ACC112 (cell line): ENCODE measurements at regions not wholly inside any gene's neighbourhood (a gene's known extent, or its start where the extent isn't known, plus 50 kb on each side); places are given as distances from the start of the nearest gene placed in this dataset.

Source experiments
- H2AFZ ChIP-seq: fragments of 200-600 bp; sonication (generic); one replicate; pipeline ENCODE4 v1.6.0; 2017; ENCODE audit warnings: antibody characterized with exemption, low read length; ENCODE audit not compliant: unreplicated experiment
- H3K27ac ChIP-seq: fragments of 200-600 bp; sonication (generic); 2 replicates; pipeline ENCODE4 v1.5.1; 2014; ENCODE audit warnings: low read depth, mild to moderate bottlenecking, antibody characterized with exemption, low read length, moderate library complexity
- H3K27me3 ChIP-seq: fragments of 200-600 bp; sonication (generic); 2 replicates; pipeline ENCODE4 v1.6.1; 2014; ENCODE audit warnings: mild to moderate bottlenecking, antibody characterized with exemption, low read length, moderate library complexity, mixed read lengths; ENCODE audit not compliant: insufficient read depth
- H3K36me3 ChIP-seq: fragments of 200-600 bp; sonication (generic); 2 replicates; pipeline ENCODE4 v1.6.1; 2016; ENCODE audit warnings: mild to moderate bottlenecking, antibody characterized with exemption, low read length, moderate library complexity, mixed read lengths; ENCODE audit not compliant: insufficient read depth
- H3K4me1 ChIP-seq: fragments of 200-600 bp; sonication (generic); one replicate; pipeline ENCODE4 v1.6.1; 2016; ENCODE audit warnings: low read length, mixed read lengths; ENCODE audit not compliant: insufficient read depth, unreplicated experiment, control insufficient read depth
- H3K4me3 ChIP-seq: fragments of 200-600 bp; sonication (generic); 2 replicates; pipeline ENCODE4 v1.5.1; 2014; ENCODE audit warnings: mild to moderate bottlenecking, low read depth, low read length
- H3K79me2 ChIP-seq: fragments of 200-600 bp; sonication (generic); one replicate; pipeline ENCODE4 v1.6.0; 2016; ENCODE audit warnings: low read length; ENCODE audit not compliant: control insufficient read depth, unreplicated experiment, insufficient read depth

GRCh38 chr7:131186816-131187215, 140.9 kb upstream of the MKLN1 start:
- no peak overlapping the region for H2AFZ ChIP-seq
- no peaks in the 10 kb centered on the region for H3K27me3 ChIP-seq
- no peaks in the 10 kb centered on the region for H3K36me3 ChIP-seq
- H3K79me2 ChIP-seq, result no peaks in the 10 kb centered on the region
- peaks cover 50% of the 10 kb centered on the region for H3K4me1 ChIP-seq
- no peak overlapping the region for H3K4me3 ChIP-seq
- 0 out of 2 replicates have a peak overlapping the region, but pooled peaks have one; percentile 95 for H3K27ac ChIP-seq

GRCh38 chr7:131188367-131189339, 139.0 kb upstream of the MKLN1 start:
- Histone ChIP-seq H3K79me2 (no peaks in the 10 kb centered on the region), H2AFZ (peak overlapping the region; percentile 33), H3K36me3 (no peaks in the 10 kb centered on the region), H3K4me3 (peak overlapping the region; percentile 25; the same call in 1 of the 2 replicates), H3K27ac (peak overlapping the region; percentile 95), H3K27me3 (no peaks in the 10 kb centered on the region), H3K4me1 (peaks cover 48% of the 10 kb centered on the region)

- Histone ChIP-seq H2AFZ (no peak overlapping the region), H3K27me3 (no peaks in the 10 kb centered on the region), H3K79me2 (no peaks in the 10 kb centered on the region), H3K4me1 (peaks cover 53% of the 10 kb centered on the region), H3K4me3 (no peak overlapping the region), H3K36me3 (no peaks in the 10 kb centered on the region), H3K27ac (peak overlapping the region; percentile 95)
These were observed 138.2 kb upstream of the MKLN1 start for GRCh38 chr7:131189488-131189887.

GRCh38 chr7:131190146-131190545, 137.5 kb upstream of the MKLN1 start:
- H2AFZ ChIP-seq, result no peak overlapping the region
- no peaks in the 10 kb centered on the region for H3K79me2 ChIP-seq
- peaks cover 53% of the 10 kb centered on the region for H3K4me1 ChIP-seq
- no peaks in the 10 kb centered on the region for H3K27me3 ChIP-seq
- no peak overlapping the region for H3K4me3 ChIP-seq
- no peaks in the 10 kb centered on the region for H3K36me3 ChIP-seq
- H3K27ac ChIP-seq, result no peak overlapping the region

DNA sequence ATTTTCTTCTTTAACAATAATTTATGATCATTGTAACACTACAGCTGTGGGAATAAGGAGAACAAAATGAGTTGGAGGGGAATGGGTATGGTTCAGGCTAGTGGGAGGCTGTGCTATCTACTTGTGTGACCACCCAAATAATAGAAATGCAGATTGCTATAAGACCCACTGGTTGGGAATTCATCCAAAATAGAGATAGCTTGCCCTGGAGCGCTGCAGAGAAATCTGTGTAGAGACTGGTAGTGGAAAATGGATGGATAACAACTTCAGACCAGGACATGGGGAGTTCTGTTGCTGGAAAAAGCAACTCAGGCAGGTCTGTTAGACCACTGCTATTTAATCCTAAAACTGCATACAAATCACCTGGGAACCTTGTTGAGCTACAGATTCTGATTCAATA, 137.1 kb upstream of the MKLN1 start:
- no peaks in the 10 kb centered on the region for H3K79me2 ChIP-seq
- H3K4me1 ChIP-seq, result peaks cover 53% of the 10 kb centered on the region
- no peaks in the 10 kb centered on the region for H3K27me3 ChIP-seq
- no peak overlapping the region for H3K27ac ChIP-seq
- no peaks in the 10 kb centered on the region for H3K36me3 ChIP-seq
- no peak overlapping the region for H2AFZ ChIP-seq
- no peak overlapping the region for H3K4me3 ChIP-seq

DNA sequence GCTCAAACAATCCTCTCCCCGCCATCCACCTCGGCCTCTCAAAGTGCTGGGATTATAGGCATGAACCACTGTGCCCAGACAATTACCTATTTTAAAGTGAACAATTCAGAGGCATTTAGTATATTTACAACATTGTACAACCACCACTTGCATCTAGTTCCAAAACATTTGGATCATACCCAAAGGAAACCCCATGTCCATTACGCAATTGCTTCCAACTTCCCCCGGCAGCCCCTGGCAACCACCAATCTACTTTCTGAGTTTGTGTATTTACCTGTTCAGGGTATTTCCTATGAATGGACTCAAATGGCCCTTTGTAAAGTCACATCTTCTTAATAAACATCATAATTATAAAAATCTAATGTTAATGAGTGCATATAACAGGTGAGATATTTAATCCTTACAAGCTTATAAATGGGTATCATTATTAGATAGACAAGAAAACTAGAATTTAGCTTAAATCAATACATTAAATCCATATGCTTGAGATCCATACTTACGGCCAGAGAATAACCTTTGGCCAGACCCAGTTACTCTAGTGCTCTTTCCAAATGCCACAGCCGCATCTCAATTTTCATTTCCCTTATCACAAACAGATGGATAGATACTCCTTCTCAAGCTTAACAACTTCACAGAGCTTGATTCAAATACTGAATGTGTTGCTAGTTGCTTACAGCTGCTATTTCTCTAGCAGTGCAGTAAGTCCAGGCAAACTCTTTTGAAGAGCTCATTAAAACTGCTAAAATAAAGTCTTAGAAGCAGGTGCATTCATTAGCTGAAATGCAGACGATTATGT, 133.4 kb upstream of the MKLN1 start:
- H2AFZ ChIP-seq, result no peak overlapping the region
- no peaks in the 10 kb centered on the region for H3K27me3 ChIP-seq
- H3K79me2 ChIP-seq, result no peaks in the 10 kb centered on the region
- no peak overlapping the region for H3K27ac ChIP-seq
- peaks cover 36% of the 10 kb centered on the region for H3K4me1 ChIP-seq
- H3K4me3 ChIP-seq, result no peak overlapping the region
- no peaks in the 10 kb centered on the region for H3K36me3 ChIP-seq

DNA sequence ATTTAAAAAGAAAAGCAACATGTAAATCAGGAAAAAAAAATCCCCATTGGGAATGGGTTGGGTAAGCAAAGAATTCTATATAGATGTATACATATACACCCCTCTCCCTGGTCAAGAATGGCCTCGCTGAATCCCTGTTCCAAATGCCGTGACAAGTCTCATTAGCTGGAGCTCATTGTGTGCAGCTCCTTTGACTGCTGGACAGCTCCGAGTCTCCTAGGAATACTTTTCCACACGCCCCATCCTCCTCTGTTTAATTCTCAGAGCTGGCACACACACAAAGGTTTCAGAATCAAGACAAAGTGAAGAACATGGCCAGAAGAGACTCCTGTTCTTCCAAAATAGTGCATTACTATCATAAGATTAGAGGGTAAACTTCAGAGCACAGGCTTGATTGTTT, 130.9 kb upstream of the MKLN1 start:
- no peak overlapping the region for H3K4me3 ChIP-seq
- H2AFZ ChIP-seq, result no peak overlapping the region
- H3K27me3 ChIP-seq, result no peaks in the 10 kb centered on the region
- H3K36me3 ChIP-seq, result no peaks in the 10 kb centered on the region
- no peak overlapping the region for H3K27ac ChIP-seq
- peaks cover 18% of the 10 kb centered on the region for H3K4me1 ChIP-seq
- H3K79me2 ChIP-seq, result no peaks in the 10 kb centered on the region

- H3K27me3 ChIP-seq, result no peaks in the 10 kb centered on the region
- H3K27ac ChIP-seq, result 0 out of 2 replicates have a peak overlapping the region, but pooled peaks have one; percentile 16
- no peaks in the 10 kb centered on the region for H3K79me2 ChIP-seq
- peaks cover 15% of the 10 kb centered on the region for H3K4me1 ChIP-seq
- H2AFZ ChIP-seq, result no peak overlapping the region
- no peak overlapping the region for H3K4me3 ChIP-seq
- H3K36me3 ChIP-seq, result no peaks in the 10 kb centered on the region
These were observed 129.6 kb upstream of the MKLN1 start for GRCh38 chr7:131197920-131198615.

DNA sequence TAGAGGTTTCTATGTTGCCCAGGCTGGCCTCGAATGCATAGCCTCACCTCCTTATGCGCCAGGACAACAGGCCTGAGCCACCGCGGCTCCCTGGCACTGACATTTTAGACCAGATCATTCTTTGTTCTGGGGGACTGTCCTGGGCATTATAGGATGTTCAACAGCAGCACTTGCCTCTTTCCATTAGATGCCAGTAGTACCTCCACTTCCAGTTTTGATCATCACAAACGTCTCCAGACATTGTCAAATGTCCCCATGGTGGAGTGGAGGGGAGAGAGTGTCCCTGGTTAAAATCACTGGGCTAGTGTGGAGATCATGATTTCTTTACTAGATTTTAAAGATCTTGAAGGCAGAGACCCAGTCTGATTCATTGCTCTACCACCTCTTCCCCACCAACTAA, 125.2 kb upstream of the MKLN1 start:
- Histone ChIP-seq H3K4me3 (no peak overlapping the region), H3K79me2 (no peaks in the 10 kb centered on the region), H3K4me1 (peaks cover 5% of the 10 kb centered on the region), H2AFZ (no peak overlapping the region), H3K27me3 (no peaks in the 10 kb centered on the region), H3K27ac (no peak overlapping the region), H3K36me3 (no peaks in the 10 kb centered on the region)

GRCh38 chr7:131203291-131203976, 124.2 kb upstream of the MKLN1 start:
- Histone ChIP-seq H3K27me3 (no peaks in the 10 kb centered on the region), H2AFZ (no peak overlapping the region), H3K4me1 (no peaks in the 10 kb centered on the region), H3K36me3 (no peaks in the 10 kb centered on the region), H3K4me3 (no peak overlapping the region), H3K27ac (no peak overlapping the region), H3K79me2 (no peaks in the 10 kb centered on the region)
